Endothelial cell of umbilical vein (primary cell): ENCODE measurements at regions not wholly inside any gene's neighbourhood (a gene's known extent, or its start where the extent isn't known, plus 50 kb on each side); places are given as distances from the start of the nearest gene placed in this dataset.

Source experiments
- BruUV-seq: library from RNA; stranded (reverse); fragments of 400-500 nt; replicated peaks from 2 replicates; lab custom pipeline; 2021; lab: Mats Ljungman, UMichigan
- CTCF ChIA-PET: fragments of 300-600, 350-600 bp; sonication (Branson Sonifier 250); formaldehyde crosslinking; loops from one replicate; lab custom pipeline; 2021; ENCODE audit warnings: antibody characterized with exemption, inconsistent platforms; lab: Charles Lee
- POLR2A ChIA-PET: fragments of 300-600, 350-600 bp; sonication (Branson Sonifier 250); formaldehyde crosslinking; loops from one replicate; lab custom pipeline; 2021; ENCODE audit warnings: antibody characterized with exemption, inconsistent platforms; lab: Charles Lee
- DNase-seq: peaks from one replicate; pipeline ENCODE4 v3.0.0-alpha.2; 2011; ENCODE audit warnings: low read depth, low spot score
- FAIRE-seq: peaks from 2 replicates; lab custom pipeline; 2011; peaks lifted over from hg19 to GRCh38; lab: Jason Lieb, UNC
- H2AFZ ChIP-seq: 2 replicates; pipeline ENCODE4 v1.6.0; 2012; ENCODE audit warnings: low read depth, low read length, control low read depth, inconsistent platforms
- H3K27ac ChIP-seq: 2 replicates; pipeline ENCODE4 v1.5.1; 2011; ENCODE audit warnings: low read depth, mild to moderate bottlenecking, control low read depth, low read length, moderate library complexity; ENCODE audit not compliant: insufficient read depth
- H3K27me3 ChIP-seq, 2 experiments: 2 replicates each; pipeline versions ENCODE4 v1.6.0 to v1.6.1; 2011; ENCODE audit warnings: low read length in 2 of 2, mixed read lengths in 1 of 2; ENCODE audit not compliant: control insufficient read depth in 2 of 2, insufficient read depth in 2 of 2
- H3K36me3 ChIP-seq, 2 experiments: 2 replicates in 1 of 2; 3 replicates in 1 of 2; pipeline ENCODE4 v1.5.1; 2011; ENCODE audit warnings: low read length in 2 of 2, mild to moderate bottlenecking in 1 of 2, moderate library complexity in 1 of 2; ENCODE audit not compliant: control insufficient read depth in 2 of 2, insufficient read depth in 2 of 2; ENCODE audit errors: extremely low read depth in 1 of 2
- H3K4me1 ChIP-seq: 3 replicates; pipeline ENCODE4 v1.5.1; 2011; ENCODE audit warnings: mild to moderate bottlenecking, low read length; ENCODE audit not compliant: control insufficient read depth, insufficient read depth; ENCODE audit errors: extremely low read depth
- H3K4me2 ChIP-seq: 2 replicates; pipeline ENCODE4 v1.6.1; 2011; ENCODE audit warnings: low read length, control low read depth, mixed read lengths; ENCODE audit not compliant: insufficient read depth
- H3K4me3 ChIP-seq, 3 experiments: fragments of 200-600 bp in 1 of 3; sonication (generic), shearing (Covaris generic) in 1 of 3; replicated peaks in 1 of 3; 2 replicates each; pipeline ENCODE4 v1.5.1; 2011 to 2016; ENCODE audit warnings: control low read depth in 3 of 3, low read length in 3 of 3, mild to moderate bottlenecking in 2 of 3, inconsistent platforms in 1 of 3, low read depth in 1 of 3, moderate library complexity in 1 of 3; ENCODE audit not compliant: insufficient read depth in 1 of 3
- H3K79me2 ChIP-seq: 2 replicates; pipeline ENCODE4 v1.6.0; 2012; ENCODE audit warnings: low read length, inconsistent platforms; ENCODE audit not compliant: control insufficient read depth, insufficient read depth
- H3K9ac ChIP-seq: replicated peaks from 2 replicates; pipeline ENCODE3; 2011; ENCODE audit warnings: low read length, control low read depth; ENCODE audit not compliant: insufficient read depth; ENCODE audit errors: extremely low read depth
- H3K9me1 ChIP-seq: replicated peaks from 3 replicates; pipeline ENCODE4 v1.6.0; 2011; ENCODE audit warnings: mild to moderate bottlenecking, low read length; ENCODE audit not compliant: control insufficient read depth, insufficient read depth; ENCODE audit errors: extremely low read depth
- H3K9me3 ChIP-seq: replicated peaks from 2 replicates; pipeline ENCODE4 v1.5.1; 2012; ENCODE audit warnings: low read length, inconsistent platforms; ENCODE audit not compliant: control insufficient read depth, insufficient read depth
- H4K20me1 ChIP-seq: replicated peaks from 2 replicates; pipeline ENCODE3; 2011; ENCODE audit warnings: mild to moderate bottlenecking, low read length; ENCODE audit not compliant: control insufficient read depth, insufficient read depth; ENCODE audit errors: extremely low read depth
- EZH2 ChIP-seq: IDR thresholded peaks from 2 replicates; pipeline ENCODE4 v1.6.1; 2012; ENCODE audit warnings: borderline replicate concordance, low read depth, mild to moderate bottlenecking, moderate library complexity, low read length, inconsistent platforms; ENCODE audit not compliant: severe bottlenecking
- FOS ChIP-seq: IDR thresholded peaks from 2 replicates; pipeline ENCODE4 v1.6.1; 2011; ENCODE audit warnings: mild to moderate bottlenecking, low read length, moderate library complexity, borderline replicate concordance; ENCODE audit not compliant: insufficient read depth
- GATA2 ChIP-seq: IDR thresholded peaks from 2 replicates; pipeline ENCODE4 v1.7.0; 2011; ENCODE audit warnings: low read depth, mild to moderate bottlenecking, moderate library complexity, mixed read lengths, low read length; ENCODE audit not compliant: insufficient read length, insufficient read depth
- JUN ChIP-seq: IDR thresholded peaks from 2 replicates; pipeline ENCODE4 v1.6.1; 2011; ENCODE audit warnings: borderline replicate concordance, low read depth; ENCODE audit not compliant: insufficient read length, insufficient read depth
- MYC ChIP-seq: IDR thresholded peaks from one replicate; pipeline ENCODE4 v1.6.1; 2011; ENCODE audit warnings: mild to moderate bottlenecking, low read depth, low read length
- POLR2AphosphoS5 ChIP-seq: IDR thresholded peaks from 2 replicates; pipeline ENCODE4 v1.6.1; 2012; ENCODE audit warnings: low read depth, mild to moderate bottlenecking, control low read depth, low read length, moderate library complexity; ENCODE audit not compliant: insufficient read depth
- dilution Hi-C: fragments of 300-500 bp; cut with MboI; formaldehyde crosslinking; loops from one replicate; pipeline ENCODE4 v1.15.0; 2019; ENCODE audit warnings: low sequenced_read_pairs; ENCODE audit not compliant: extremely low pct_ligation_motif_present
- intact Hi-C: fragments of 100-400 bp; cut with micrococcal nuclease; formaldehyde crosslinking; loops from one replicate; pipeline ENCODE4 v1.10.0; 2022
- TF ChIP-seq, protein P1 (sequence below): IDR thresholded peaks from 2 replicates; pipeline ENCODE4 v1.6.1; 2011; ENCODE audit not compliant: insufficient read depth, insufficient read length

DNA sequence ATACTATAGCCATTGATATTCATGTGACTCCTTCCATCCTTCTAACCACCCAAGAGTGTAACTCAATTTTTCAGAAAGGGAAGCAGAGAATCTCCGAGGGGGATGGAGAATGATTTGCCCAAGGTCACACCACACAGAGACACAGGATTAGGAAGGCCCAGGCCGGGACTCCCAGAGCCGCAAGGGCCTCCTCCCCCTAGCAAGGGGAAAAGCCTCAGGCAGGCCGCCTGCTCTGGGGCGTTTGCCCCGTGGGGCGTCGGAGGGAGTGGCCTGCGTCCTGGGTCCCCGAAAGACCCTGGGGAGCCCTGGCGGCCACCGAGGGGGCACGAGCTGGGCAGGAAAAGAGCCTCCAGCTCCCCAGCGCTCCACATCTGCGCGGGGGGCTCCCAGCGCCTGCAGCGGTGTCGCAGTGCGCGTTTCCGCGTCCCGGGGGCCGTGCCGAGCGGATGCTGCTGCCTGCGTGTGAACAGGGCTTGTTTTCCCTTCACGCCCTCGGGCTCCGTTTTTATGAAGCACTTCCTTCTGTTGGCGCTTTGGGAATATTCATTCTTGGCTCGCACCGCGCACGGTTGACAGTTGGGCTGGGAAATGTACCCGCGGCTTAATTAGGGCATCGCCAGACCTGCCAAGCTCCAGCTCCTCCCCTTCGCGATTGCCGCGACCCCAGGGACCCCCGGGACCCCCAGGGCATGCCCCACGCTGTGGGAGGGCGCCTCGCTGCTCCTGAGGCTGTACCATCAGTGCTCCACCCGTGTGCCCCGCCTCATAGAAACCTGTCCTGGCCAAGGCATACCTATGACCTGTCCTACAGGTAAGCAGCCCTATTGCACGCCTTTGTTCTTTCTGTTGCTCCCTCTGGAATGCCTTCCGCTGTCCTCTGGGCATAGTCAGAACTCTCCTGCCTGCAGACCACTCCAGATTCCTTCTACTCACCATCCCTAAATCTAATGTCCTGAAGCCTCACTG, 158.9 kb upstream of the GLI2 start:
- Histone ChIP-seq H3K9me1 (no peaks in the 10 kb centered on the region), H3K4me2 (no peak overlapping the region), H3K9me3 (no peaks in the 10 kb centered on the region), H3K27ac (no peak overlapping the region), H4K20me1 (no peaks in the 10 kb centered on the region), H3K27me3 (peaks cover 20 to 28% of the 10 kb centered on the region in 2 experiments), H3K4me1 (no peaks in the 10 kb centered on the region), H3K36me3 (no peaks in the 10 kb centered on the region), H2AFZ (no peak overlapping the region), H3K79me2 (no peaks in the 10 kb centered on the region), H3K4me3 (no peak overlapping the region), H3K9ac (no peak overlapping the region)
- BruUV-seq, result TSS peak; percentile 36
- no peak for FAIRE-seq
- no peak for TF ChIP-seq FOS
- TF ChIP-seq EZH2, result peak; percentile 35
- intact Hi-C loops, result loop anchor here (1.0 kb wide), 1 partner anchor 24 kb away; no protein-coding TSS in a partner anchor
- DNase-seq, result peak; percentile 51
- dilution Hi-C loops, result no loop called here
- CTCF ChIA-PET, result interaction anchor here (1.1 kb wide), 1 partner anchor 10 kb away, joined by 4 read pairs; no protein-coding TSS in a partner anchor
- POLR2A ChIA-PET, result no interaction called here

DNA sequence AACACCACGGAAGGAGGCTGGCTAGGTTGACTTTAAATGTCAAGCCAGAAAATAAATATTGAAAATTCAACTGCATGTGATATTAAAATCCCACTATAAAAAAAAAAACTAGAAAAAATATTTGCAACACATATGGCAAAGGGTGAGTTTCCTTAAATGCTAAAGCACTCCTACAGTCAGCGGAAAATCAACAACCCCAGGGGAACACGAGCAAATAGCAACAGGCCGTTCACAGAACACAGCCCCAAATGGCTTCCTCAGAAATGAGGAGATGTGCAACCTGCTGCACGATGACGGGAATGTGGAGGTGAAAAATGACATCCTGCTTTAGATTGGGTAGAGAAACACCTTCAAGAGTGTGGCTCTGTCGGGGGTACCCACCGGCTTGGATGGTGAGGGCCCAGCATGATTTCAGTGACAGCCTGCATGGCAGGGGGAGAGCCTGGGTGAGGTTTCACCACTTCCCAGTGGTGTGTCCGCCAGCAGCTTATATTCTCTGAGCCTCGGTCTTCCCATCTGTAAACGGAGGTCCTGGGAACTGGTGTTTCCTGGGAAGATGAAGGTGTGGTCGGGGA, 157.9 kb upstream of the GLI2 start:
- TF ChIP-seq, protein P1, sequence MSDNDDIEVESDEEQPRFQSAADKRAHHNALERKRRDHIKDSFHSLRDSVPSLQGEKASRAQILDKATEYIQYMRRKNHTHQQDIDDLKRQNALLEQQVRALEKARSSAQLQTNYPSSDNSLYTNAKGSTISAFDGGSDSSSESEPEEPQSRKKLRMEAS, result no peak
- TF ChIP-seq FOS (no peak), MYC (no peak), GATA2 (no peak), JUN (no peak), POLR2AphosphoS5 (no peak)
- Histone ChIP-seq H3K4me3 (no peak overlapping the region), H3K27me3 (peaks cover 20 to 30% of the 10 kb centered on the region in 2 experiments), H3K27ac (no peak overlapping the region), H3K9me1 (no peaks in the 10 kb centered on the region), H3K9me3 (no peaks in the 10 kb centered on the region), H3K4me1 (no peaks in the 10 kb centered on the region), H3K36me3 (no peaks in the 10 kb centered on the region), H3K4me2 (no peak overlapping the region), H3K9ac (no peak overlapping the region), H2AFZ (no peak overlapping the region), H4K20me1 (no peaks in the 10 kb centered on the region), H3K79me2 (no peaks in the 10 kb centered on the region)
- ChIA-PET POLR2A (no interaction called here), CTCF (no interaction called here)
- FAIRE-seq (no peak), DNase-seq (no peak)
- intact Hi-C loops (no loop called here), dilution Hi-C loops (no loop called here)
- BruUV-seq, result no TSS peak
